ENCODE measurements at regions not wholly inside any gene's neighbourhood (a gene's known extent, or its start where the extent isn't known, plus 50 kb on each side); places are given as distances from the start of the nearest gene placed in this dataset.

DNA sequence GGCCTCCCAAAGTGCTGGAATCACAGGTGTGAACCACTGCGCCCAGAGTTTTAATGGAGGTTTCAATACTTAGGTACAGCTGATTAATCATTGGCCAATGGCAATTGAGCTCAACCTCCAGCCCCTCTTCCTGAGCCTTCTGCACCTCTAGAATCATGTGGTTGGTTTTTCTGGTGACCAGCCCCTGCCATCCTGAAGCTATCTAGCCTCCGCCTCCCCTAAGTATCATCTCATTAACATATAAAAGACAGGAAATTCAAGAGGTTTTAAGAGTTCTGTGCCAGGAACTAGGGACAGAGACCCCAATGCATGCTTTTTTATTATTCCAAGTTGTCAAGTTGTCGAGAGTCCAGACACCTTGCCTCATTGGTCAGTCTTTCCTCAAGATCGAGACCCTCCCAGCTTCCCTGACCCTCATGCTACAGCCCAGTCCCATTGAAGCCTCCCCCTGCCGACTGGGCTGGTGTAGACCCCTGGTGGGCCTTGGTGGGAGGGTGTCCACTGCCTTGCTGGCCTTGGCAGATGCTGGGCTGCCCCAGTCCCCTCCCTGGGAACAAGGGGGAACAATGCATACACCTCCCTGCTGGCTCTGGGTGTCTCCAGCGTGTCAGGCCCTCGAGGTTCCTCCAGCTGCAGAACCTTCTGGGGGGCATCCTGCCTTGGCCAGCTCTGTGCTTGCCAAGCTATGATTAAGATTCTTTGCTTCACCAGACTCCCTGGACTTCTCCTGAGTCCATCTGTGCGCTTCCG, 148.0 kb downstream of the CTTN start:
- TF ChIP-seq, protein P1, sequence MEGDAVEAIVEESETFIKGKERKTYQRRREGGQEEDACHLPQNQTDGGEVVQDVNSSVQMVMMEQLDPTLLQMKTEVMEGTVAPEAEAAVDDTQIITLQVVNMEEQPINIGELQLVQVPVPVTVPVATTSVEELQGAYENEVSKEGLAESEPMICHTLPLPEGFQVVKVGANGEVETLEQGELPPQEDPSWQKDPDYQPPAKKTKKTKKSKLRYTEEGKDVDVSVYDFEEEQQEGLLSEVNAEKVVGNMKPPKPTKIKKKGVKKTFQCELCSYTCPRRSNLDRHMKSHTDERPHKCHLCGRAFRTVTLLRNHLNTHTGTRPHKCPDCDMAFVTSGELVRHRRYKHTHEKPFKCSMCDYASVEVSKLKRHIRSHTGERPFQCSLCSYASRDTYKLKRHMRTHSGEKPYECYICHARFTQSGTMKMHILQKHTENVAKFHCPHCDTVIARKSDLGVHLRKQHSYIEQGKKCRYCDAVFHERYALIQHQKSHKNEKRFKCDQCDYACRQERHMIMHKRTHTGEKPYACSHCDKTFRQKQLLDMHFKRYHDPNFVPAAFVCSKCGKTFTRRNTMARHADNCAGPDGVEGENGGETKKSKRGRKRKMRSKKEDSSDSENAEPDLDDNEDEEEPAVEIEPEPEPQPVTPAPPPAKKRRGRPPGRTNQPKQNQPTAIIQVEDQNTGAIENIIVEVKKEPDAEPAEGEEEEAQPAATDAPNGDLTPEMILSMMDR (IDR thresholded peaks at IDR 0.05) = no peak
- no peak for TF ChIP-seq EZH2 (IDR thresholded peaks at IDR 0.05)
- TF ChIP-seq EZH2phosphoT487 (IDR thresholded peaks at IDR 0.05) = no peak

All from neural progenitor cell (in vitro differentiated cells).